ENCODE measurements at regions not wholly inside any gene's neighbourhood (a gene's known extent, or its start where the extent isn't known, plus 50 kb on each side); places are given as distances from the start of the nearest gene placed in this dataset.

GRCh38 chr4:159770969-159771368 lies 668.1 kb downstream of the RAPGEF2 start:
- no peak for TF ChIP-seq CTCF (IDR thresholded peaks at IDR 0.05; ENCODE audit: low read length)
- TF ChIP-seq EZH2phosphoT487 (IDR thresholded peaks at IDR 0.05; ENCODE audit: low read length): no peak
- TF ChIP-seq EZH2 (optimal IDR thresholded peaks at IDR 0.05; ENCODE audit: low read depth, low read length): no peak

Measured in MM.1S (cell line).